ENCODE measurements at regions not wholly inside any gene's neighbourhood (a gene's known extent, or its start where the extent isn't known, plus 50 kb on each side); places are given as distances from the start of the nearest gene placed in this dataset.

DNA sequence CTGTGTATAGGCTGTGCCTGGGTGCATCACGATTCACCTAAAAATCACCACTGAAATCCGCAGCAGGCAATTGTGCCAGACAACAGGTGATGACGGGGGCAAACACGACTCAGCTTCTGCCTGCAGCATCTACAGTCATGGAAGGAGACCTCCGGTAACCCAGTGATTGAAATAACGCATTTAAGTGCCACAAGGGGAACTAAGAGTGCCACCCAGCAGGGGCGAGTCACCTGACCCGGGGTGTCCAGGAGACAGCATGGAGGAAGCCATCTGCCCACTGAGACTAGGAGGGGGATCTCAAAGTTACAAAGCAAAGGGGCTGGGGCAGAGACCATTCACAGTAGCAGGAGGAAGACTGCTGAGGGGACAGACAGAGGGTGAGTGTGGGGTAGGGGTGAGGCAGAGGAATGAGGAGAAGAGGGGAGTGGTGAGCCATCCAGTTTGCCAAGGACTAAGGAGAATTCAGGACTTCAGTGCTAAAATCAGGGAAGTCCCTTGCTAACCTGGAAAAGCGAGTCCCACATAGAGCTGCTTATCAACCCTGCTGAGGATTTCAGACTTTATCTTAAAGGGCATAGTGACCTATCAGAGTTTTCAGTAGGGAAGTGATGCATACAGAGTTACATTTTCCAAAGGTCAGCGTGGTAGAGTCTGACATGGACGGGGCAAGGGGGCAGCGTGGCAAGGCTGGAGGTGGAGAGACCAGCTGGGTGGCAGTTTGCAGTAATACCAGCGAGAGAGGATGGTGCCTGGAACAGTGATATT, 256.7 kb upstream of the HES1 start:
- DNase-seq, result no peak

DNA sequence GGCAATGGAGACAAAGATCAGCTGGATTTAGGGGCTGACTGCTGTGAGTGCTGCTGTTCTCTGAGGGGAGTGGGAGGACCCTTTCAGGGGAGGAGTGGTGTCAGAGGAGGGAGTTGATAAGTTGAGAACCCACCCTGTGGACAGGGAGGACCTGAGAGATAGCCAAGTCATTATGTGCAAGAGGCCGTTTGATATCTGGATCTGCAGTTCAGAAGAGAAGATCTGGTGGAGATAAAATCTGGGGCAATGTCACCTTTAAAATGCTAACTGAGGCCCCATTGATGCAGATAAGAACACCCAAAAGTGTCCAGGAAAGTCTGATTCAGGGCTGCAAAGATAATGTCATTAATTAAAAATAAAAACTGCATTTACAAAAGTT, 256.1 kb upstream of the HES1 start:
- no peak for DNase-seq

DNA sequence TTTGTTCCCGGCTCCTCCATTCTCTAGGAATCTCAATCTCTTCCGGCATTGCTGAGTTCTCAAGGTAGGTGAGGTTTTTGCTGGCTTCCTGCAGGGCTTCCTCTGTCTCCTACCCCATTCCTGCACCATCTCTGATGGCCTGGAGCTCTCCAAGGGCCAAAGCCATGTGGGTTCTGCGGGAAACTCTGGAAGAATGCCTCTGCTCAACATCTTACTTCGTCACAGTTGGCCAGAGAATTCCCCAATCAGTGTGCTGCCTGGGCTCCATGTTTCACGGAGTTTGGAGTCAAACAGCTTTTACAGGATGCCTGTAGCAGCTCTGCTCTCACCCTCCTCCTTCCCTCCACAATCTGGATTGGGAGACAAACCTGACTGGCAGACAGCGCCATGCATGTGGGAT, 253.9 kb upstream of the HES1 start:
- no peak for DNase-seq

- no peak for DNase-seq
Measured at GRCh38 chr3:193883551-193883950, 252.4 kb upstream of the HES1 start.

DNA sequence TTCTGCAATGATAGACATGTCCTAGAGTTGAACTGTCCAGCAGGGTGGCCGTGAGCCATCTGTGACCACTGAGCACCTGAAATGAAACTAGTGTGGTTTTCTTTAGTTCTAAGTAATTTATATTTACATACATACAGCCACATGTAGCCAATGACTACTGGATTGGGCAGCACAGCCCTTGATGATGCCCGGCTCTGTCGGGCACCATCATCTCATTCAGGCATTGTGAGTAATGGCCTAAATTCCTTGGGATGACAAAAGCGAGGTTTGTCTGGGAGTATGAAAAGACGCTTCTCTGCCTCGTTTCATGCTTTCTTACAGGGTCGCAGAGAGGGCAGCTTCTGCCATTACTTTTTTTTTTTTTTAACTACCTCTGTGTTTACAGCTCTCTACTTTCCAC, 251.9 kb upstream of the HES1 start:
- no peak for DNase-seq

GRCh38 chr3:193884652-193885051, 251.3 kb upstream of the HES1 start:
- no peak for DNase-seq

DNA sequence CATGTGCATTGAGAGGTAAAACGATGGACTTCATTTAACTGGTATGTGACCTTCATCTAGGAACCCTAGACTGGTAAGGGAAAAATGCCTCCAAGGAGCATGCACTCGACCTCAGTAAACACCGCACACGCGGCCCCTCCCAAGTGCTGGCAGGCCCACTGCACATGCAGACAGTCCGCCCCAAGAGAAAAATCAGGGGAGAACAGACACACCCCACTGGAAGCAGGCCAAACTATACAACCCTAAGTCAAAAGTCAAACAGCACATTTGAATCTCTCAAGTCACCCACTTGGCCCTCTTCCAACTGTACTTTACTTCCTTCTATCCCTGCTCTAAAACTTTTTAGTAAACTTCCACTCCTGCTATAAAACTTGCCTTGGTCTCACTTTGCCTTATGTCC, 250.1 kb upstream of the HES1 start:
- no peak for DNase-seq

GRCh38 chr3:193890016-193890897, 245.7 kb upstream of the HES1 start:
- no peak for DNase-seq

DNA sequence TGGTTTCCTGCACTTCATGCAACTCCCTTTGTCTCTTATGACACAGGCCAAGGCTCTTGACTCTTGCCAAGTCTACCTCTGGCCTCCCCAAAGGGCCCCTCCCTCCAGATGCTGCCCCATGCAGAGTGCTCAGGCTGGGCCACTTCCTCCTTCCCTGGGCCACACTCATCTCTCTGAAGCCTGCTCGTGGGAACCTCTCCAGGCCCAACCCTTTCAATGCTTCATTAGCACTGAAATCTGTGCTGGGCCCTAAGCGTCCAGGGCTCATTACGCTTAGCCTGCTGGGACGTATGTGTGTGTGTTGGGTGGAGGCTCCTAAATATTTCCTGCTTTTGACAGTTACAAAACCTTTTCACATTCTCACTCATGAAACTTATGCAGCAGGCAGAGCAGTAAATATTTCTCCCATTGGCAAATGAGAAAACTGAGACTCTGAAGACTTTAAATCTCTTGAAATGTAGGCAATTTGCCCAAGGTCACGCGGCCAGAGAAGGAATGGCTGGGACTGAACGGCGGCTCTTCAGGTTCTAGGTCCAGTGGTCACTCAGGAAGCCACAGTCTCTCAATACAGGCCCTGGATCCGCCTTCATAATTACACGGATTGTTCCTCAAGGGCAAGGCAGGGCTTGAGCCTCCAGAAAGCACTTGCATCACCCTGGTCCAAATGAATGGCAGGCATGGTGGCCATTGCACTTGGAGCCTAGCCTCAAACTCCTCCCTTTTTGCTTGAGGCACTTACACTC, 241.7 kb upstream of the HES1 start:
- DNase-seq, result no peak

- DNase-seq, result no peak
Measured at GRCh38 chr3:193895409-193895808, 240.5 kb upstream of the HES1 start.

DNA sequence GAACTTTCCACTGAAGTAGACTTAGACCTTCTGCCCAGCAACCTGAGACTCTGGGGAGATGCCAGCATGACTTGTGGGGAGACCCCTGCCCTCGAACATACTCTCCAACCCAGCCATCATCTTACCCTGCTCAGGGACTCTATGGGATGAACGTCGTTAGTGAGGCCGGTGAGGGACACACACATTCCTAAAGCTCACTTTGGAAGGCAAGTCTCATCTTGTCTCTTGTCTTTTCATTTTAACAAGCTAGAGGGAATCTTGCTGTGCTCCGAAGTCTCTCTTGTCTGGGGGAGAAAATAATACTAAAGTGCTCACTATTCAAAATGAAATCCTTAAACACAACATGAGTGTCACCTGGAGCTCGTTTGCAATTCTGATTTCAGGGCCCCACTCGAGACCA, 239.5 kb upstream of the HES1 start:
- DNase-seq, result no peak

DNA sequence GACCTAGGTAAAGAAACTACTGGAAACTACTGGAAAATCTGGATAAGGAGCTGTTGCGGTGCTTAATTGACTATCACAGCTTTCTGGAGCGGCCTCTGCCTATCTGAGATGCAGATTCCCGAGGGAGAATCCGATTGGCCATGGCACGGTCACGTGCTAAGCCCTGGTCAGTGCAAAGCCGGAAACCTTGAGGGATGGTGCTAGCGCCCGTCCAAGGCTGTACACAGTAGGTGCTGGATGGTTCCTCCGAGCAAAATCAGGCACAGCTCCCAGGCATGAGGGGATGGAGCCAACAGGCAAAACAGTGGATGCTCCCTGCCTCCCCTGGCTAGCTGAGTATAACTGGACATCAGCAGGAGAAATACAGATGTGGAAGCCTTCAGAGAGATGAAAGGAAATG, 238.7 kb upstream of the HES1 start:
- DNase-seq, result no peak

DNA sequence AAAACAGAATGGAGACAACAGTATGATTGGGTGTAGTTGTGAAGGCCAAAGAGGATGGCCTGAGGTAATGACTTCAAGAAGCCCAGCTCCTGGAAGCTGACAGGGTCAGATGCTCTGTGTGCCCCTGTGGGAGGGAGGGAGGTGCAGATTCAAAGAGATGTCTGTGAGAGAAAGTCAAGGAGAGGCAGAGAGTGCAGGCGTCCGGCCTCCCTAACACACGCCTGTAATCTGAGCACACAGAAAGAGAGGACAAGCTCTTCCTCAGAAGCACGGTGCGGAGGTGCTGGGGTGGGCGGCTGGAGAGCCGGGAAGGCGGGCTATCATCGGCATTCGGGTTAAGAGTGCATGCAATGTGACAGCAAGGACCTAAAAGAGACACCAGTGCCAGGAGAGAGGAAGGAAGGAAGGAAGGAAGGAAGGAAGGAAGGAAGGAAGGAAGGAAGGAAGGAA, 238.2 kb upstream of the HES1 start:
- no peak for DNase-seq

DNA sequence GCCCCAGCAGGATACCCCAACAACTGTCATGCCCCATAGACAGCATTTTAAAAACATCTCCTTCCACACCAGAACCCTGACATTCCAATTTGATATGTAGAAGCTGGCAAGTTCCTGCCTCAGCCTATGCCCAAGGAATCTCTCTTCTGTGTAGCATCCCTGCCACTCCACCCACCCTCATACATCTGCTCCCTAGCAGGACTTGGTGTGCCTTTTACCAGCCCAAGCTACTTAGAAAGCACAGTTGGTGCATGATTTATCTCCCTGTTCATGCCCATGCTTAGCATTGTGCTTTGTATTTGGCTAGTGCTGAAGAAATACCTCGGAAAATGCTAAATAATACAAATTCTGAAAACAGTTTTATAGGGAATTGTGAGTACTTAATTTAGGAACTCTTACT, 236.9 kb upstream of the HES1 start:
- DNase-seq, result no peak

GRCh38 chr3:193901007-193901406, 234.9 kb upstream of the HES1 start:
- DNase-seq, result no peak

- DNase-seq, result no peak
Measured at GRCh38 chr3:193902607-193903511, 233.1 kb upstream of the HES1 start.

DNA sequence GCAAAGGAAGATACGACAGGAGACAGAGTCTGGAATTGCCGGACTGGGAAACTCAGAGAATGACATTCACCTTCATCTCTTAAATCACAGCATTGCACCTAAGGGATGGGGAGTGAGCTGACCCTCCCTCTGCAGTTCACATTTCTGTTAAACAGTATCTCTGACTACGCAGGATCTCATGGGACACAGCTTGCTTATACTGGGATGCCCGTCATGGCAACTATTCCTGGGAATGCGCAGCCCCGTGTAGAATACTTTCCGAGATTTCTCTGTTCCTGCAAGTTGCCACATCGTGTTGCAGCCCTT, 232.5 kb upstream of the HES1 start:
- no peak for DNase-seq

DNA sequence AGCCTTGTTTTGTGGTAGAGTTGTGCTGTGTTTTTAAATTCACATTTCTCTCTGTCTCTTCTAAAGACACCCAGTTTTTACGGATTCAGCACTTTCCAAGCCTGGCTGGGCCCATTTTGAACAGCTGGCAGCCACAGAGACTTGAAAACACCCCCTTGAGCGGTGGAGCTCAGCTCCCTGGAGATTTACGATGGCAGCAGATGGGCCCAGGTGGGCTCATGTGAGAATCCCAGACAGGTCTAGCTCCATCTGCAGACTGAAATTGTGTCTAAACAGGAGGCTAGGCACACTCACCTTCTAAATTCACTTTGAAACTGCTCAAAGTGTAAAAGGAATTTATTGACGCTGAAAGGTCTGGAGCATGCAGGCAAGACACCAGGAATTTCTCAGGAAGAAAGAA, 232.0 kb upstream of the HES1 start:
- DNase-seq, result no peak

DNA sequence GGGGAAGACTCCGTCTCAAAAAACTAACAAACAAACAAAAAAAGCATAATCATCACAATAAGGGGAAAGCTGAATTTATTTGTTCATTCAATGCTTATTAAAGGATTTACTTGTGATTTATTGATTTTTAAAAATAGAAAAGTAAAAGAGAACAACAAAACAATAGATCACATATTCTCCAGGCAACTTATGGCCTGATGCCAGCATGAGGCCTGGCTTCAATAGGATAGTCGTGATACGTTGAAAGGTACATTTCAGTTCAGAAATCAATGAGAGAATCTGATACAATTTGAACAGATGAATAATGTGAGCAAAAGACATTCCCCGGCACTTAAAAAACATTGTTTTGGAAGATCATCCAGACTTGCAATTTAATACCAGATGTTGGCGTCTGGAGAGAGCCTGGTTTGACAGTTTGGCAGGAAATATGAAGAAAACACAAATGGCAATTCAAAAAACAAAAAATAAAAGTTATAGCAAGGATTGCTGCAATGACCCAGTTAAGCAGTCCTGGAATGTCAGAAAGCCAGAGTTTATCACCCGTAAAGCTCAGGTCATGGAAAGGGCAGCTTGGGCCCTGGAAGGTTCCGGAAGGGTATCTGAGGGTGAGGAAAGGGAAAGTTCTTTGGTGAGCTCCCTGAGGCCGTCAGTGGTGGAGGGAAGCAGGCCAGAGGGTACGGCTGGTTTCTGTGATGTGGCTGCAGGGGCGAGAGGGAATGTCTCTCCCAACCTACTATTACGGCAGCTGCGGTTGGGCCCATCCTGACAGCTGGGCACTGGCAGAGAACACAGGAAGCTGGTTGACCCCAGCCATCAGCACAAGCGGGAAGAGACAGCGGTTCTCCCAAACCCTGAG, 230.2 kb upstream of the HES1 start:
- DNase-seq, result peak; percentile 87

- no peak for DNase-seq
Measured at GRCh38 chr3:193906849-193907410, 229.0 kb upstream of the HES1 start.

- DNase-seq, result no peak
Measured at GRCh38 chr3:193908181-193908744, 227.7 kb upstream of the HES1 start.
